HUES6 (cell line): ENCODE measurements at regions not wholly inside any gene's neighbourhood (a gene's known extent, or its start where the extent isn't known, plus 50 kb on each side); places are given as distances from the start of the nearest gene placed in this dataset.

Experiments used
- H3K27ac ChIP-seq: 2 replicates; pipeline ENCODE4 v1.7.0; 2013; ENCODE audit warnings: low read depth, mild to moderate bottlenecking, low read length, inconsistent platforms
- H3K27me3 ChIP-seq: 2 replicates; pipeline ENCODE4 v1.6.1; 2013; ENCODE audit warnings: low read length; ENCODE audit not compliant: control insufficient read depth, insufficient read depth
- H3K36me3 ChIP-seq: 2 replicates; pipeline ENCODE4 v1.6.1; 2013; ENCODE audit warnings: low read length; ENCODE audit not compliant: control insufficient read depth, insufficient read depth
- H3K4me1 ChIP-seq: 2 replicates; pipeline ENCODE4 v1.6.1; 2013; ENCODE audit warnings: low read length; ENCODE audit not compliant: control insufficient read depth, insufficient read depth
- H3K4me3 ChIP-seq: 2 replicates; pipeline ENCODE4 v1.5.1; 2013; ENCODE audit warnings: low read depth, low read length
- H3K9ac ChIP-seq: one replicate; pipeline ENCODE4 v1.6.1; 2013; ENCODE audit warnings: mild to moderate bottlenecking, low read length
- H3K9me3 ChIP-seq: 2 replicates; pipeline ENCODE4 v1.6.1; 2013; ENCODE audit warnings: low read depth, low read length; ENCODE audit not compliant: control insufficient read depth, insufficient read depth

GRCh38 chr2:60127191-60127590 is 426.3 kb downstream of the BCL11A start:
- H3K9ac ChIP-seq = no peak overlapping the region
- H3K36me3 ChIP-seq = no peaks in the 10 kb centered on the region
- no peak overlapping the region for H3K4me3 ChIP-seq
- H3K27me3 ChIP-seq = no peaks in the 10 kb centered on the region
- no peak overlapping the region for H3K27ac ChIP-seq
- H3K9me3 ChIP-seq = peaks cover 6% of the 10 kb centered on the region; the same call in 1 of the 2 replicates
- peaks cover 11% of the 10 kb centered on the region for H3K4me1 ChIP-seq

- Histone ChIP-seq H3K4me3 (no peak overlapping the region), H3K9ac (no peak overlapping the region), H3K4me1 (peaks cover 11% of the 10 kb centered on the region), H3K9me3 (peaks cover 8% of the 10 kb centered on the region; the same call in 1 of the 2 replicates), H3K27me3 (no peaks in the 10 kb centered on the region), H3K27ac (no peak overlapping the region), H3K36me3 (no peaks in the 10 kb centered on the region)
Measured at GRCh38 chr2:60125611-60126426, 427.6 kb downstream of the BCL11A start.

DNA sequence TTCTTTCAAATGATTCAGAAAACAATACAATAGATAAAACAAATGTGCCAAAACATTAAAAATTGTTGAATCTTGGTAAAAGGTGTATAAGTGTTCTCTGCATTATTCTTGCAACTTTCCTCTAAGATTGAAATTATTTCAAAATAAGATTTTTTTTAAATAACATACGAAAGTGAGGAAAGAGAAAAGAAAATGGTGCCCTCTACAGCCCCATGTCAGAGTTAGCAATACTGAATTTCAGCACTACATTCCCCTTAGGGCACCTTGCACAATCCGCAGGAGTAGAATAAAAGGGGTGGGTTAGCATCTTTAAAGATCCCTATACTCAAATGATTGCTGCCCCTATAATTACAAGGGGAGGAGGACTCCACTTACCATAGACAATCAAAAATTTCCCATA is 433.7 kb downstream of the BCL11A start:
- no peak overlapping the region for H3K27ac ChIP-seq
- no peaks in the 10 kb centered on the region for H3K36me3 ChIP-seq
- H3K9ac ChIP-seq = no peak overlapping the region
- peaks cover 19% of the 10 kb centered on the region for H3K9me3 ChIP-seq
- H3K4me1 ChIP-seq = no peaks in the 10 kb centered on the region
- H3K4me3 ChIP-seq = no peak overlapping the region
- no peaks in the 10 kb centered on the region for H3K27me3 ChIP-seq

DNA sequence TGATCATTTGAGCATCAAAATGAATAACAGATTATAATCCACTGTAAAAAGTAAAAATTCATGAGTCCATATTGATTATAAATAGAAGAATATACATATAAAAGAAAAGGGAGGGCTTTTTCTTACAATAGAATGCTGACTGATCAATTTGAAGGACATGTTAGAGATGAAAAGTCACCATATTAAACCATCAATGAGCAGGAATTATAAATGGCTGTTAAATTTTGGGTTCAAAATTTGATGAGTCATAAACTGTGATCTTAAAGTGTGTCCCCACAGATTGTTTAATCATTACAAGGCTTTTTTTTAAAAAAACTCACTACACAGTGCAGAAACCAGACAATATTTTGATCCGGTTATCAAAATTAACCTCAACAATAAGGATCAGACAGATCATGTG is 434.5 kb downstream of the BCL11A start:
- no peaks in the 10 kb centered on the region for H3K36me3 ChIP-seq
- no peak overlapping the region for H3K9ac ChIP-seq
- H3K9me3 ChIP-seq = peaks cover 19% of the 10 kb centered on the region
- H3K27ac ChIP-seq = no peak overlapping the region
- H3K4me1 ChIP-seq = no peaks in the 10 kb centered on the region
- no peak overlapping the region for H3K4me3 ChIP-seq
- H3K27me3 ChIP-seq = no peaks in the 10 kb centered on the region

DNA sequence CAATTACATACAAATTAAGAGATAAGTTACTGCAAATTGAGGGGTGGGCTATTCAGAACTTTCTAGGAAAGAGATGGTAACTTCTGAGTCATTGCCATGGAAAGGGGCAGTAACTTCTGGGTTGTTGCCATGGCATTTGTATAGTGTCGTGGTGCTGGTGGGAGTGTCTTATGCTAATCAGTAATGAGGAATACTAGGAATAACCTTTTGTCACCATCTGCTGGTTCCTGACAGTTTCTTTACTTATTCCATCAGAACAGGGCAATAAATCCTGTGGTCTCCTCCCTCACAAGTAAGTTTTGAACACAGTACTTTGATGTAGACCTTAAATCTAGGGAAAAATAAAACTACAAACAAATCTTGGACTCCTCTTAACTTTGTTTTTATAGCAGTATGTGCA is 435.4 kb downstream of the BCL11A start:
- no peaks in the 10 kb centered on the region for H3K36me3 ChIP-seq
- no peak overlapping the region for H3K4me3 ChIP-seq
- no peak overlapping the region for H3K27ac ChIP-seq
- no peaks in the 10 kb centered on the region for H3K27me3 ChIP-seq
- H3K4me1 ChIP-seq = no peaks in the 10 kb centered on the region
- H3K9me3 ChIP-seq = peaks cover 19% of the 10 kb centered on the region
- no peak overlapping the region for H3K9ac ChIP-seq

- Histone ChIP-seq H3K9ac (no peak overlapping the region), H3K27ac (no peak overlapping the region), H3K9me3 (peaks cover 13% of the 10 kb centered on the region; the same call in 1 of the 2 replicates), H3K36me3 (no peaks in the 10 kb centered on the region), H3K27me3 (no peaks in the 10 kb centered on the region), H3K4me3 (no peak overlapping the region), H3K4me1 (no peaks in the 10 kb centered on the region)
Measured at GRCh38 chr2:60116161-60116875, 437.1 kb downstream of the BCL11A start.

- Histone ChIP-seq H3K27me3 (no peaks in the 10 kb centered on the region), H3K9me3 (no peaks in the 10 kb centered on the region), H3K4me3 (no peak overlapping the region), H3K36me3 (no peaks in the 10 kb centered on the region), H3K4me1 (no peaks in the 10 kb centered on the region), H3K9ac (no peak overlapping the region), H3K27ac (no peak overlapping the region)
Measured at GRCh38 chr2:60109744-60110143, 443.7 kb downstream of the BCL11A start.

DNA sequence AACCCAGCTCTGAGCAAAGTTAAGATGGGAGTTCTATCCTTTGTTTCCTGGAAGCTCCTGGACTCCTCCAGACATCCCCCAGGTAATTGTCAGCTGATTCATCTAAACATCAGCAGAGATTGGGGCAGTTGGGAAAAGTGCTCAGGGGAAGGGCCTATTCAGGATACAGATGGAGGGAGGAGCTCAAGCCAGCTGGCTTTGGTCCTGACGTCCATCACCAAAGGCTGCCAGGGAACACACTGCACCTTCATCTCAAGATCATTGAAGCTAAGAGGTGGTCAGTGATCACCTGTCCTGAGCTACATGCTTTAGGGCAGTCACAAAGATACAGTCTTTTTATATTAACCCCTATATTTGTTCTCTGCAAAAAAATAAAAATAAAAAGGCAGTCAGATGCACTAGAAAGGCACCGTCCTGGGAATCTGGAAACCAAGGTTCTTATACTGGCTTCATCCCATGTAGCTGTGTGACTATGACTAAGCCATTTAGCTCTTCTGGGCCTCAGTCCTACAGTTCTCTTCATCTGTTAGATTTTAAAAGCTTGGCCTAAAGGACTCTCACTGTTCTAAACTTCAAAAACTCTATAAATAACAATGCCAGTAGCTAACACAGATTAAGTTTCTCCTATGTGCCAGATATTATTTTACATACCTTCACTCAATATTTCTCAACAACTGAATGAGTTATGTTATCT is 446.5 kb downstream of the BCL11A start:
- H3K27ac ChIP-seq = no peak overlapping the region
- no peaks in the 10 kb centered on the region for H3K4me1 ChIP-seq
- H3K36me3 ChIP-seq = no peaks in the 10 kb centered on the region
- H3K9me3 ChIP-seq = no peaks in the 10 kb centered on the region
- H3K4me3 ChIP-seq = no peak overlapping the region
- no peak overlapping the region for H3K9ac ChIP-seq
- no peaks in the 10 kb centered on the region for H3K27me3 ChIP-seq

DNA sequence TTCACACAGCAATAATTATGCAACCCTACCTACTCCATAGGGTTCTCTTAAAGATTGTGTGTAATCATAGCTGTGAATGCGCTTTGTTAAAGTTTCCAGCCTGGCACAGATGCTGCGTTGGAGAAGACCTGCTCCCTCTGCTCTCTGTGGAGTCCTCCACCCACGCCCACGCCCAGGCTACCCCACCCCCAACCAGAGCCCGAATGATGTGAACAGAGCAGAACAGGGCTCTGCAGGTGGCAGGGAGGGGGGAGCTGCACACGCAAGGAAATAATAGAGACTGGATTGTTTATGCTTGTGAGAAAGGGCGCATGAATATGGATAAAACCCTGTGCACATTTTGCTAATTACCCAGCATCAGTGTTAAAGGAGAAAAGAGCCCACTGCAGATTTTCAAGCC is 447.5 kb downstream of the BCL11A start:
- no peaks in the 10 kb centered on the region for H3K9me3 ChIP-seq
- no peak overlapping the region for H3K27ac ChIP-seq
- H3K27me3 ChIP-seq = no peaks in the 10 kb centered on the region
- no peaks in the 10 kb centered on the region for H3K36me3 ChIP-seq
- no peak overlapping the region for H3K9ac ChIP-seq
- H3K4me3 ChIP-seq = no peak overlapping the region
- no peaks in the 10 kb centered on the region for H3K4me1 ChIP-seq

DNA sequence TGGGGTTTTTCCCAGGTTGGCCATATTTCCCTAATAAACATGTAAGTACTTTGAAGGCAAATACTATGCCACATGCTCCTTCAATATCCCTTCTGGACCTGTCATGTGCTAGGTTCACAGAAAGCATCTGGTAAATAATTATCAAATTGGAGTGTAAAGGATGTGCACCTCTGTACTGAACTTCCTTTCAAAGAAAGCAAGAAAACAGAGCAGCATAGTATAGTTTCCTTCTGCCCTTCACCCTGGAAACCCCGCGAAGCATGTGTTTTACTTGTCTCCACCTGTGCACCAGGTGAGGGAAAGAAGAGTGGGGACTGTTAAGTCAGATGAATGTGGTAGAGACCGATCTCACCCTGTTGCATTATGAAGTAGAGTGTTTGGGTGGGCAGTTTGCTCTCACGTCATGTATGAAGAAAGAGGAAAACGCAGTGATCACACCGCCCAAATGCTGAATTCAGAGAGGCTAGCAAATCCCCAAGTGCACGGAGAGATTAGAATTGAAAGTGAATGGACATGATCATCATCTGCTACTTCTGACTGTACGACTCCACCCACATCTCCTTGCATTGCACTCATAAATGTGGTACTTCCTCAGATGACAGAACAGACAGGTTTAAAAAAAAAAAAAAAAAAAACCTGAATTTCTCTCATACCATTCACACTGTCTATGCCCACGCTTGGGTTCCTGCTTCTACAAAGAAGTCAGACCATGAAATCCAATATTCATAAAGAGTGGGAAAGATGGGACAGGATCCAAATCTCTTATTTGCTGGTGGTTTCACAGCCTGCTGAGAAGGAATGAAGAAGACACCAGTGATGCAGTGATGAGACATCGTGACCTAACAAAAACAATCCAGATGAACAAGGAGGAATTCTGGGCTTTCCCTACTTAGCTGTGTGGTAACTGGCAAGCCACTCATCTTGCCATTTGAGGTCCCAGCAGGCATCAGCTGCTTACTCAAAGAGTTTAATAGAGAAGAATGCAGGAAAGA is 448.6 kb downstream of the BCL11A start:
- no peak overlapping the region for H3K9ac ChIP-seq
- H3K4me3 ChIP-seq = no peak overlapping the region
- H3K4me1 ChIP-seq = no peaks in the 10 kb centered on the region
- H3K27me3 ChIP-seq = no peaks in the 10 kb centered on the region
- H3K27ac ChIP-seq = no peak overlapping the region
- no peaks in the 10 kb centered on the region for H3K36me3 ChIP-seq
- H3K9me3 ChIP-seq = no peaks in the 10 kb centered on the region
